CD4-positive, alpha-beta T cell (primary cell): ENCODE measurements at regions not wholly inside any gene's neighbourhood (a gene's known extent, or its start where the extent isn't known, plus 50 kb on each side); places are given as distances from the start of the nearest gene placed in this dataset.

Experiments
- ATAC-seq: fragments of 200-7000 bp; cut with Tn5 transposase; one replicate; pipeline ENCODE4 v1.10.0; 2022; ENCODE audit warnings: mild to moderate bottlenecking; ENCODE audit not compliant: poor library complexity
- CTCF ChIA-PET: fragments of 350-600 bp; sonication (Branson Sonifier 250); formaldehyde crosslinking; loops from one replicate; lab custom pipeline; 2021; ENCODE audit warnings: antibody characterized with exemption, inconsistent platforms; lab: Charles Lee
- POLR2A ChIA-PET: fragments of 350-600 bp; sonication (Branson Sonifier 250); formaldehyde crosslinking; loops from one replicate; lab custom pipeline; 2021; ENCODE audit warnings: antibody characterized with exemption, inconsistent platforms; lab: Charles Lee
- DNase-seq, 14 experiments: peaks; one replicate each; pipeline ENCODE4 v3.0.0-alpha.2; 2013 to 2020; ENCODE audit warnings: mixed read lengths in 2 of 14
- H3K27ac ChIP-seq, 2 donors: one replicate each; pipeline versions ENCODE4 v1.5.1 to v1.7.0; 2013; ENCODE audit warnings: low read length in 2 of 2, low read depth in 1 of 2, mild to moderate bottlenecking in 1 of 2
- H3K27me3 ChIP-seq, 2 experiments: 1 replicate in 1 of 2; 2 replicates in 1 of 2; pipeline versions ENCODE4 v1.6.1 to v1.7.0; 2013; ENCODE audit warnings: low read length in 2 of 2, control low read depth in 1 of 2, mild to moderate bottlenecking in 1 of 2, moderate library complexity in 1 of 2; ENCODE audit not compliant: insufficient read depth in 2 of 2, control insufficient read depth in 1 of 2
- H3K36me3 ChIP-seq: one replicate; pipeline ENCODE4 v1.6.1; 2013; ENCODE audit warnings: low read length, control low read depth; ENCODE audit not compliant: insufficient read depth
- H3K4me1 ChIP-seq: one replicate; pipeline ENCODE4 v1.6.1; 2013; ENCODE audit warnings: low read length, control low read depth; ENCODE audit not compliant: insufficient read depth
- H3K4me3 ChIP-seq: one replicate; pipeline ENCODE4 v1.5.1; 2013; ENCODE audit warnings: mild to moderate bottlenecking, low read length, moderate library complexity
- H3K9me3 ChIP-seq, 2 experiments: 1 replicate in 1 of 2; 2 replicates in 1 of 2; pipeline versions ENCODE4 v1.6.1 to v1.7.0; 2013; ENCODE audit warnings: low read length in 2 of 2, mild to moderate bottlenecking in 2 of 2, control low read depth in 1 of 2, moderate library complexity in 1 of 2; ENCODE audit not compliant: control insufficient read depth in 1 of 2, insufficient read depth in 1 of 2
- H3K27ac Mint-ChIP-seq: one replicate; pipeline ENCODE4 v1.8.0; 2020; ENCODE audit warnings: mixed read lengths
- H3K27me3 Mint-ChIP-seq: one replicate; pipeline ENCODE4 v1.8.0; 2021; ENCODE audit warnings: mixed read lengths
- H3K36me3 Mint-ChIP-seq: one replicate; pipeline ENCODE4 v1.8.0; 2021; ENCODE audit warnings: low read depth, mixed read lengths
- H3K4me1 Mint-ChIP-seq: one replicate; pipeline ENCODE4 v1.8.0; 2021; ENCODE audit warnings: low read depth, mixed read lengths
- H3K4me3 Mint-ChIP-seq: one replicate; pipeline ENCODE4 v1.8.0; 2020; ENCODE audit warnings: mild to moderate bottlenecking, mixed read lengths
- H3K9me3 Mint-ChIP-seq: one replicate; pipeline ENCODE4 v1.8.0; 2020; ENCODE audit warnings: mixed read lengths
- intact Hi-C, 2 experiments: fragments of 100-400 bp; cut with DNase I in 1 of 2; cut with micrococcal nuclease in 1 of 2; formaldehyde crosslinking; loops; one replicate each; pipeline versions ENCODE4 v1.15.1 to v1.9.0; 2023 to 2025; cut with DNase I, micrococcal nuclease
- TF ChIP-seq, protein P1 (sequence below): fragments of 200-600 bp; IDR thresholded peaks from one replicate; pipeline ENCODE4 v1.8.0; 2022; ENCODE audit warnings: antibody characterized with exemption, mild to moderate bottlenecking

GRCh38 chr14:59013672-59014298 is 174.7 kb upstream of the DAAM1 start:
- DNase-seq: no peak
- H3K9me3 ChIP-seq: peaks cover 9 to 31% of the 10 kb centered on the region in 2 experiments
- no peak overlapping the region for H3K4me3 ChIP-seq
- H3K4me1 Mint-ChIP-seq: no peaks in the 10 kb centered on the region
- H3K27me3 ChIP-seq: peaks cover 0 to 4% of the 10 kb centered on the region in 2 experiments
- no peaks in the 10 kb centered on the region for H3K36me3 ChIP-seq
- intact Hi-C loops: no loop called here
- ChIA-PET CTCF (no interaction called here), POLR2A (no interaction called here)
- no peak overlapping the region for H3K27ac Mint-ChIP-seq
- H3K4me1 ChIP-seq: no peaks in the 10 kb centered on the region
- H3K36me3 Mint-ChIP-seq: no peaks in the 10 kb centered on the region
- H3K27ac ChIP-seq: no peak overlapping the region
- H3K27me3 Mint-ChIP-seq: no peaks in the 10 kb centered on the region
- TF ChIP-seq, protein P1, sequence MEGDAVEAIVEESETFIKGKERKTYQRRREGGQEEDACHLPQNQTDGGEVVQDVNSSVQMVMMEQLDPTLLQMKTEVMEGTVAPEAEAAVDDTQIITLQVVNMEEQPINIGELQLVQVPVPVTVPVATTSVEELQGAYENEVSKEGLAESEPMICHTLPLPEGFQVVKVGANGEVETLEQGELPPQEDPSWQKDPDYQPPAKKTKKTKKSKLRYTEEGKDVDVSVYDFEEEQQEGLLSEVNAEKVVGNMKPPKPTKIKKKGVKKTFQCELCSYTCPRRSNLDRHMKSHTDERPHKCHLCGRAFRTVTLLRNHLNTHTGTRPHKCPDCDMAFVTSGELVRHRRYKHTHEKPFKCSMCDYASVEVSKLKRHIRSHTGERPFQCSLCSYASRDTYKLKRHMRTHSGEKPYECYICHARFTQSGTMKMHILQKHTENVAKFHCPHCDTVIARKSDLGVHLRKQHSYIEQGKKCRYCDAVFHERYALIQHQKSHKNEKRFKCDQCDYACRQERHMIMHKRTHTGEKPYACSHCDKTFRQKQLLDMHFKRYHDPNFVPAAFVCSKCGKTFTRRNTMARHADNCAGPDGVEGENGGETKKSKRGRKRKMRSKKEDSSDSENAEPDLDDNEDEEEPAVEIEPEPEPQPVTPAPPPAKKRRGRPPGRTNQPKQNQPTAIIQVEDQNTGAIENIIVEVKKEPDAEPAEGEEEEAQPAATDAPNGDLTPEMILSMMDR: no peak
- ATAC-seq: no peak
- H3K9me3 Mint-ChIP-seq: peaks cover 3% of the 10 kb centered on the region
- no peak overlapping the region for H3K4me3 Mint-ChIP-seq

DNA sequence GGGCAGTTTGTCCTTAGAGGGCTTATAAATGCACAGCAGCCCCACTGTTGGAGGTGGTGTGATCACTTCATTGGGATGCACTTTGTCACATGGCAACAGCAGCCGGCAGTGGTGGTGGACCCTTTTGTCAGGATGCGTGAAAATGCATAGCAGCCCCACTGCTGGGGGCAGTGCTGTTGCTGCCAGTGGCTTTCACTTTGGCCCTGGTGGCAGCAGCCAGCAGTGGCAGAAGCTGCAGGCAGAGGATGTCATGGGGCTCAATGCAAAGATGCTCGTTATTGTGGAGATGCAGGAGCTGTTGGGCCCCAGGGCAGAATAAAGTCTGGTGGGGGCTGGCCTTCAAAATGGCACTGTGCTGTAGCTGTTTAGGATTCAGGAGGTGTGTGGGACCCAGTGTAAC is 173.0 kb upstream of the DAAM1 start:
- ChIA-PET POLR2A (no interaction called here), CTCF (no interaction called here)
- H3K4me1 Mint-ChIP-seq: no peaks in the 10 kb centered on the region
- no peak overlapping the region for H3K4me3 Mint-ChIP-seq
- intact Hi-C loops: no loop called here
- no peak for DNase-seq
- Histone ChIP-seq H3K36me3 (no peaks in the 10 kb centered on the region), H3K4me3 (no peak overlapping the region), H3K4me1 (no peaks in the 10 kb centered on the region), H3K27ac (no peak overlapping the region), H3K27me3 (peaks cover 0 to 4% of the 10 kb centered on the region in 2 experiments), H3K9me3 (peaks cover 9 to 27% of the 10 kb centered on the region in 2 experiments)
- H3K27ac Mint-ChIP-seq: no peak overlapping the region
- no peaks in the 10 kb centered on the region for H3K36me3 Mint-ChIP-seq
- ATAC-seq: no peak
- no peaks in the 10 kb centered on the region for H3K27me3 Mint-ChIP-seq
- TF ChIP-seq, protein P1: no peak
- H3K9me3 Mint-ChIP-seq: peaks cover 3% of the 10 kb centered on the region

- ChIA-PET CTCF (no interaction called here), POLR2A (no interaction called here)
- H3K4me1 ChIP-seq: no peaks in the 10 kb centered on the region
- H3K4me3 Mint-ChIP-seq: no peak overlapping the region
- H3K36me3 ChIP-seq: no peaks in the 10 kb centered on the region
- no peak for DNase-seq
- peaks cover 0 to 4% of the 10 kb centered on the region in 2 experiments for H3K27me3 ChIP-seq
- H3K27me3 Mint-ChIP-seq: no peaks in the 10 kb centered on the region
- peaks cover 6 to 27% of the 10 kb centered on the region in 2 experiments for H3K9me3 ChIP-seq
- H3K4me1 Mint-ChIP-seq: no peaks in the 10 kb centered on the region
- no peaks in the 10 kb centered on the region for H3K36me3 Mint-ChIP-seq
- no peak overlapping the region for H3K27ac ChIP-seq
- TF ChIP-seq, protein P1: no peak
- intact Hi-C loops: no loop called here
- peaks cover under 1% of the 10 kb centered on the region for H3K9me3 Mint-ChIP-seq
- no peak overlapping the region for H3K4me3 ChIP-seq
- ATAC-seq: no peak
- no peak overlapping the region for H3K27ac Mint-ChIP-seq
Observed at GRCh38 chr14:59017285-59017965, 171.0 kb upstream of the DAAM1 start.
